IPS-15b (cell line): ENCODE measurements at regions not wholly inside any gene's neighbourhood (a gene's known extent, or its start where the extent isn't known, plus 50 kb on each side); places are given as distances from the start of the nearest gene placed in this dataset.

Source experiments
- H3K27me3 ChIP-seq: one replicate; pipeline ENCODE4 v1.6.1; 2013; ENCODE audit warnings: low read length; ENCODE audit not compliant: control insufficient read depth, insufficient read depth
- H3K36me3 ChIP-seq: one replicate; pipeline ENCODE4 v1.6.1; 2013; ENCODE audit warnings: low read length; ENCODE audit not compliant: control insufficient read depth, insufficient read depth
- H3K4me1 ChIP-seq: one replicate; pipeline ENCODE4 v1.6.1; 2013; ENCODE audit warnings: mild to moderate bottlenecking, low read length; ENCODE audit not compliant: control insufficient read depth, insufficient read depth
- H3K4me3 ChIP-seq: one replicate; pipeline ENCODE4 v1.5.1; 2013; ENCODE audit warnings: low read depth, low read length
- H3K9ac ChIP-seq: one replicate; pipeline ENCODE4 v1.6.1; 2013; ENCODE audit warnings: low read depth, mild to moderate bottlenecking, low read length
- H3K9me3 ChIP-seq: one replicate; pipeline ENCODE4 v1.6.1; 2013; ENCODE audit warnings: mild to moderate bottlenecking, low read length; ENCODE audit not compliant: control insufficient read depth, insufficient read depth

DNA sequence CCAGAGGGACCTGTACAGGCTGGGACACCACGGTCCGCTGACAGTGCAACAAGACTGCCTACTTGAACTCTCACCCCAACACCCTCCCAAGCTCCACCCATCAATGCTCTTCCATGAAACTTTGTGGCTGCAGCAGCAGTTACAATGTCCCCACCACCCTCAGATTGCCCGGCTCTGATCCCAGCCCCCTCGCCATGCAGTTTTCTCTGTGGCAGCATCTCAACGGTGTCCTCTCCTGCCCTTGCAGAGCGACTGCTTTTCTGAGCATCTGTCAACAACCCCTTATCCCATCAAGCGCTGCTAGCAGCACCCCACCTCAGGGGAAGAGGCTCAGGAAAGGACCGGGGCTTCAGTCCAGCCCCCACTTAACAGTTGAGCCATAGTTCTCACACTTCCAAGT lies 137.1 kb upstream of the NDUFV2 start:
- Histone ChIP-seq H3K9ac (no peak overlapping the region), H3K4me3 (no peak overlapping the region), H3K9me3 (no peaks in the 10 kb centered on the region), H3K36me3 (no peaks in the 10 kb centered on the region), H3K27me3 (no peaks in the 10 kb centered on the region), H3K4me1 (no peaks in the 10 kb centered on the region)

DNA sequence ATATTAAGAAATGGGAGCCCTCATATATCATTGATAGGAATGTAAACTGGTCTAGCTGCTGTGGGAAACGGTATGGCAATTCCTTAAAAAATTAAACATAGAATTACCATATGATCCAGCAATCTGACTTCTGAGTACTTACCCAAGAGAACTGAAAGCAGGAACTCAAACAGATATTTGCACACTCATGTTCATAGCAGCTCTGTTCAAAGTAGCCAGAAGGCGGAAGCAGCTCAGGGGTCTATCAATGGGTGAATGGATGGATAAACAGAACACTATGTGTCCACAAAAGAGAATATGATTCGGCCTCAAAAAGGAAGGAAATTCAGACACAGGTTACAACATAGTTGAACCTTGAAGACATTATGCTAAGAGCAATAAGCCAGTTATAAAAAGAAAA lies 135.7 kb upstream of the NDUFV2 start:
- Histone ChIP-seq H3K27me3 (no peaks in the 10 kb centered on the region), H3K9me3 (no peaks in the 10 kb centered on the region), H3K4me3 (no peak overlapping the region), H3K9ac (no peak overlapping the region), H3K4me1 (no peaks in the 10 kb centered on the region), H3K36me3 (no peaks in the 10 kb centered on the region)

DNA sequence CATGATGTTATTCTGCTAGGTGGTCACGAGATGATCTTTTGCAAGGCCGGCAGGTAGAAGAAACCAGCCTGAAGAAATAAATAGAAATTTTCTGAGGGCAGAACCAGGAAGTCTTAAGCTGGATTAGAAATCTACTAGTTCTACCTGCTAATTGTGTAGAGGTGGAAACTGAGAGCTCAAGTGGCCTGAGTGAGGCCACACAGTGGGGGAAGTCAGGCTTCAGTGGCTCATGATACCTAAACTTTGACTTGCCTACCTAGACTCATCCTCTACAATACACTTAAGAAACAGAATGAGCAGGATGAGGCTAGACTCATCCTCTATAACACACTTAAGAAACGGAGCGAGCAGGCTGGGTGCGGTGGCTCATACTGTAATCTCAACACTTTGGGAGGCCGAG lies 134.9 kb upstream of the NDUFV2 start:
- no peaks in the 10 kb centered on the region for H3K9me3 ChIP-seq
- H3K9ac ChIP-seq = no peak overlapping the region
- H3K4me1 ChIP-seq = no peaks in the 10 kb centered on the region
- no peak overlapping the region for H3K4me3 ChIP-seq
- no peaks in the 10 kb centered on the region for H3K36me3 ChIP-seq
- no peaks in the 10 kb centered on the region for H3K27me3 ChIP-seq

DNA sequence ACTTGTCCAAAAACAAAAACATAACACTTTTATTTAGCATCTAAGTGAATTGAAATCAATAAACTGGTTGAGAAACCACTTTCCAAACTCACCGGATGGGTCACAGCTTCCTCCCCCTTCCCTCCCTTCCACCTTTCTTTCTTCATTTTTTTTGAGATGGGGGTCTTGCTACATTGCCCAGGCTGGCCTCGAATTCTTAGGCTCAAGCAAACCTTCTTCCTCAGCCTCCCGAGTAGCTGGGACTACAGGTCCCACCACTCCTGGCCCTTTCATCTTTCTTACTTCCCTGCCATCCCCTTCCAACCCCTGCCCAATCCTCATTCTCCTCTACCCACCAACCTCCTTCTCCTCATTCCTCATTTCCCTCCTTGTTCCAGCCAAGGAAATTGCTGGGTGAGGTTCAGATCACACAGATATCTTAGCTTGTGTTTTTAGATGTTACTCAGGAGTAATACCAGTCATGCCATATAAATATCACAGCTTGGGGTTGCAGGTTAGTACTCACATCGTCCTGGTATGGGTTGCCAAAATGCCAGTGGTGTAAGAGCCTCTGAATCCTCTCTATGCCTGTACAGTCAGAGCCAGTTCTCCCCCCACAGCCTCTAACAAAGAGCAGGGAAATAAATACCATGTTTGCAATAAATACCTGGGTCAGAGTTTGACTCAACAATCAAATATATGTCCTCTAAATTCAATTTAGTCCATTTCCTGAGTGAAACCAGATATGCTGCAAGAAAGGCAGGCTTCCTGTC lies 132.7 kb upstream of the NDUFV2 start:
- Histone ChIP-seq H3K9me3 (no peaks in the 10 kb centered on the region), H3K9ac (no peak overlapping the region), H3K4me1 (no peaks in the 10 kb centered on the region), H3K4me3 (no peak overlapping the region), H3K27me3 (no peaks in the 10 kb centered on the region), H3K36me3 (no peaks in the 10 kb centered on the region)

DNA sequence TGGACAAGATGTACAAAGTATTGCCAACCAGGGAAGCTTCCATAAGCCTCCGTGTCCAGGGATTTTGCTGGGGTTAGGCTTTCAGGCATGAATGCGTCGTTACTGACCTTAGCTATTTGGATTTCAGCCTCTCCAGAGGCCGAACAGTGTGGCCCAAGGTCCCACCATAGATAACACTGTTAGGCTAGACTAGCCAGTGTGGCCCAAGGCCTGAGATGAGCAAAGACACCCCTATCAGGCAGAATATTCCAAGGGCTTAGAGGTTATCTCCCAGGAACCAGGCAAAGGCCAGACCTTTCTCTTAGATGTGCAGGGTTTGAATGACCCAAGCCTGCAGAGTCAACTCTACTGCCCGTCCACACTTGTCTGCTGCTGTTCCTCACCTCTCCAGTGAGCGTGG lies 131.7 kb upstream of the NDUFV2 start:
- Histone ChIP-seq H3K9me3 (no peaks in the 10 kb centered on the region), H3K4me1 (no peaks in the 10 kb centered on the region), H3K4me3 (no peak overlapping the region), H3K36me3 (no peaks in the 10 kb centered on the region), H3K9ac (no peak overlapping the region), H3K27me3 (no peaks in the 10 kb centered on the region)

DNA sequence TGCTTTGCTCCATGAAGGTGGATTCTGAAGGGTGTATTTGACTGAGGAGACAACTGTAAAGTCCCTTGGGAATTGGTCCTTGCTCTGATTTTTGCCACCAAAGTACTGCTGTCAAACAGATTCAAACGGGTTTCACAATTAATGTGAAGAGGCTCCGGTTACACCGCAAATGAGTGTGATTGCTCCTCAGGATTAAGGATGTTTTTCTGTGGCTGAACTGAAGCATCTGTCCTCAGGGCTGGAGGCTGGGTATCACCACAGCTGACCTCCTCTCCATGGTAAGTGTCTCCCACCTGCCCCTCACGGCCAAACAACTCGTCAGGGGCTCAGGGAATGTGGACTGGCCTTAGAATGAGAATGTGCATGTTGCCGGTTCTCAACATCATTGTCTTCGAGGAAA lies 130.4 kb upstream of the NDUFV2 start:
- Histone ChIP-seq H3K27me3 (no peaks in the 10 kb centered on the region), H3K36me3 (no peaks in the 10 kb centered on the region), H3K4me1 (no peaks in the 10 kb centered on the region), H3K9ac (no peak overlapping the region), H3K4me3 (no peak overlapping the region), H3K9me3 (no peaks in the 10 kb centered on the region)

DNA sequence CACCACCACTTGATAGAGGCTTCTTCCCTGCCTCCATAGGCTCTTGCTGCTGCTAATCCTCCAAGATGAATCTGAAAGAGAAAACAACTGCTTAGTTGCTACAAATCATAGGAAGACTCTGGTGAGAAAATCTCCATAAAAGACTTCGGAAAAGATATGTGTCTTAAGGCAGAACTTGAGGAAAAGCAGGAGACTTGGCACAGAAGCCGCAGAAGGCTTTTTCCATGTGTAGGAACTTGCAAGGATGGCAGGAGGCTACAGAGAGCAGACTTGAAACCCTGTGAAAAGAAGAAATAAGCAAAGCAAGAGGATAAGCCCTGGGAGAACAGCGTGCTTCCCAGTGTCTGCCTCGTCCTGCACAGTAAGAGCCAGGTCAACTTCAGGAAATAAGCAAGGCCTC lies 128.2 kb upstream of the NDUFV2 start:
- Histone ChIP-seq H3K9ac (no peak overlapping the region), H3K27me3 (no peaks in the 10 kb centered on the region), H3K9me3 (no peaks in the 10 kb centered on the region), H3K4me1 (peaks cover 3% of the 10 kb centered on the region), H3K4me3 (no peak overlapping the region), H3K36me3 (no peaks in the 10 kb centered on the region)

DNA sequence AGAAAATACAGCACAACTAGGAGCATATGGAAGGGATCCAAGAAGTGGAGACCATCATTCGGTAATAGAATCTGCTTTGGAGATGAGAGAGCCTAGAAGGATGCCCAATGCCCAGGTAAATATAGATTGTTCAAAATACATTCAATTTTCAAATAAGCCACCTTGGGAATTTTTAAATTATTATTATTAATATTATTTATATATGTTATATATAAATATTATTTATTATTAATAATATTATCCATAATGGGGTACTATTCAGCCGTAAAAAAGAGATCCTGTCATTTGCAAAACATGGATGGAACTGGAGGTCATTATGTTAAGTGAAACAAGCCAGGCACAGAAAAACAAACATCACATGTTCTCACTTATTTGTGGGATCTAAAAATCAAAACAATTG lies 127.8 kb upstream of the NDUFV2 start:
- Histone ChIP-seq H3K4me3 (no peak overlapping the region), H3K27me3 (no peaks in the 10 kb centered on the region), H3K9me3 (no peaks in the 10 kb centered on the region), H3K4me1 (peaks cover 3% of the 10 kb centered on the region), H3K9ac (no peak overlapping the region), H3K36me3 (no peaks in the 10 kb centered on the region)

DNA sequence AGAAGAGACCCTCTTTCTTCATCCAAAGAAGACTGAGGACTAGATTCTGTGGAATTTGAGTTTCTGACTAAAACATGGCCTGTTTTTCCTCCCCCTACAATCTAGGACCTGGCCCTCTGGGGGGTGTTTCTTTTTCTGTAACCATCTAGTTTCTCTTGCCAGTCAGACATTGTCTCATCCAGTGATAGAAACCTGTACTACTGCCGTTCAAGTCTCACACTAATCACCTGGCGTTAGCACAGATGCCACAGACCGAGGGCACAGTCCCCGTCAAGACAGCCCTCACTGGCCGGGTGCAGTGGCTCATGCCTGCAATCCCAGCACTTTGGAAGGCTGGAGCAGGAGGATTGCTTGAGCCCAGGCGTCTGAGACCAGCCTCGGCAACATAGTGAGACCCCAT lies 126.9 kb upstream of the NDUFV2 start:
- Histone ChIP-seq H3K4me3 (no peak overlapping the region), H3K9me3 (no peaks in the 10 kb centered on the region), H3K4me1 (peaks cover 8% of the 10 kb centered on the region), H3K9ac (no peak overlapping the region), H3K27me3 (no peaks in the 10 kb centered on the region), H3K36me3 (no peaks in the 10 kb centered on the region)

DNA sequence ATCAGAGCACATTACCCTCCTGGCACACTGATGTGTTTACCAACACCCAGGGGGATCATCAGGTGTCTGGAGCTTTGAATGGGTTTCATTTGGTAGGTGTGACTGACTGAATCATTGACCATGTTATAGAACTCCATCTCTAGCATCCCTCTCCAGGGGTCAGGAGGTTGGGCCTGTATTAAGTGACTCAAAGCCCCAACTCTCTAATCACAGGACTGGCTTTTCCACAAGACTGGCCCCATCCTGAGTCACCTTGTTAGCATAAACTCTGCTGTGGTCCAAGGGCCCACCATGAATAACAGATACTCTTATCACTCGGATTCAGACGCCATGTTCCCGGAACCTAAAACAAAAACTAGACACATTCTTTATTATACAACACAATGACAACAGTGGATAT lies 125.9 kb upstream of the NDUFV2 start:
- Histone ChIP-seq H3K4me1 (peaks cover 14% of the 10 kb centered on the region), H3K4me3 (no peak overlapping the region), H3K9me3 (no peaks in the 10 kb centered on the region), H3K27me3 (no peaks in the 10 kb centered on the region), H3K9ac (no peak overlapping the region), H3K36me3 (no peaks in the 10 kb centered on the region)

DNA sequence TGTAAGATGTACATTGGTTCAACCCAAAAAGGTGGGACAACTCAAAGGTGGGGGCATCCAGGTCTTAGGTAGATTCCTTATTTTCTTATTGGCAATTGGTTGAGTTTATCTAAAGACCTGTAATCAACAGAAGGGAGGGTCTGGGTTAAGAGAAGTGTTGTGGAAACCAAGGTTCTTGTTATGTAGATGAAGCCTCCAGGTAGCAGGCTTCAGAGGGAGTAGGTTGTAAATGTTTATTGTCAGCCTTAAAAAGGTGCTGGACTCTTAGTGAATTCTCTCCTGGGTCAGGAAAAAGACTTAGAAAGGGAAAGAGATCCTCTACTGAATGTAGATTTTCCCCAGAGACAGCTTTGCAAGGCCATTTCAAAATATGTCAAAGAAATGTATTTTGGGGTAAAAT lies 125.3 kb upstream of the NDUFV2 start:
- no peaks in the 10 kb centered on the region for H3K36me3 ChIP-seq
- H3K4me1 ChIP-seq = peaks cover 14% of the 10 kb centered on the region
- H3K9me3 ChIP-seq = no peaks in the 10 kb centered on the region
- H3K9ac ChIP-seq = no peak overlapping the region
- H3K27me3 ChIP-seq = no peaks in the 10 kb centered on the region
- no peak overlapping the region for H3K4me3 ChIP-seq

DNA sequence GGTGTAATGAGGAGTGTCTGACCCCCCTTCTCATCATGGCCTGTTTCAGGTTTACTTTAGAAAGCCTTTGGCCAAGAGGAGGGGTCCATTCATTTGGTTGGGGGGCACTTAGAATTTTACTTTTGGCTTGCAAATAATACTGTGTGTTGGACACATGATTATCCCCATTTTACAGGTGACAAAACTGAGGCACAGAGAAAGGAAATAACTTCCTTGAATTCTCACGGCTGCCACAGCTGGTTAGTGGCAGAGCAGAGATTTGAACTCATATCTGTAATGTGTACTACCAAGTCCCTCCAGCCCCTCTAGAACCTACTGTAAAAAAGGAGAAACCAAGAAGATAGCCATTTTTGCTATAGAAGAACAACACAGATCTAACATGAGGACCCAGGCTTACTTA lies 124.8 kb upstream of the NDUFV2 start:
- no peak overlapping the region for H3K4me3 ChIP-seq
- no peaks in the 10 kb centered on the region for H3K9me3 ChIP-seq
- no peaks in the 10 kb centered on the region for H3K27me3 ChIP-seq
- H3K4me1 ChIP-seq = peaks cover 14% of the 10 kb centered on the region
- no peaks in the 10 kb centered on the region for H3K36me3 ChIP-seq
- no peak overlapping the region for H3K9ac ChIP-seq
